Caco-2 (cell line): ENCODE measurements at regions not wholly inside any gene's neighbourhood (a gene's known extent, or its start where the extent isn't known, plus 50 kb on each side); places are given as distances from the start of the nearest gene placed in this dataset.

Experiments used
- BruUV-seq: library from RNA; stranded (reverse); fragments of 400-500 nt; replicated peaks from 2 replicates; lab custom pipeline; 2021; lab: Mats Ljungman, UMichigan
- CTCF ChIA-PET: fragments of 300-600 bp; sonication (Branson Sonifier 250); formaldehyde crosslinking; loops from one replicate; lab custom pipeline; 2022; ENCODE audit warnings: antibody characterized with exemption; lab: Charles Lee
- POLR2A ChIA-PET: fragments of 300-600 bp; sonication (Branson Sonifier 250); formaldehyde crosslinking; loops from one replicate; lab custom pipeline; 2022; ENCODE audit warnings: antibody characterized with exemption; lab: Charles Lee
- DNase-seq, 2 experiments: peaks; one replicate each; pipeline versions ENCODE4 v3.0.0 to v3.0.0-alpha.2; 2020 to 2022
- H3K27me3 ChIP-seq: replicated peaks from 2 replicates; pipeline ENCODE4 v1.6.0; 2011; ENCODE audit warnings: low read length; ENCODE audit not compliant: control insufficient read depth, insufficient read depth
- H3K36me3 ChIP-seq: 2 replicates; pipeline ENCODE4 v1.5.1; 2011; ENCODE audit warnings: low read length; ENCODE audit not compliant: control insufficient read depth, insufficient read depth
- H3K4me1 ChIP-seq: fragments of 250-450 bp; sonication (Bioruptor Pico); 2 replicates; pipeline ENCODE4 v1.5.1; 2020; ENCODE audit warnings: mild to moderate bottlenecking
- H3K4me3 ChIP-seq: 2 replicates; pipeline ENCODE4 v1.5.1; 2011; ENCODE audit warnings: low read depth, mild to moderate bottlenecking, control low read depth, low read length
- H3K9me3 ChIP-seq: fragments of 250-450 bp; sonication (Bioruptor Pico); 2 replicates; pipeline ENCODE4 v1.5.1; 2020; ENCODE audit warnings: mild to moderate bottlenecking, moderate library complexity
- H3K27ac Mint-ChIP-seq: one replicate; pipeline ENCODE4 v1.8.0; 2022; ENCODE audit warnings: mixed read lengths; ENCODE audit not compliant: unreplicated experiment
- H3K27me3 Mint-ChIP-seq: one replicate; pipeline ENCODE4 v1.8.0; 2022; ENCODE audit warnings: mixed read lengths; ENCODE audit not compliant: insufficient read depth, unreplicated experiment
- H3K36me3 Mint-ChIP-seq: one replicate; pipeline ENCODE4 v1.8.0; 2022; ENCODE audit warnings: mild to moderate bottlenecking, mixed read lengths; ENCODE audit not compliant: insufficient read depth, unreplicated experiment
- H3K4me1 Mint-ChIP-seq: one replicate; pipeline ENCODE4 v1.8.0; 2022; ENCODE audit warnings: low read depth, mixed read lengths; ENCODE audit not compliant: unreplicated experiment
- H3K4me3 Mint-ChIP-seq: one replicate; pipeline ENCODE4 v1.8.0; 2022; ENCODE audit warnings: mild to moderate bottlenecking, moderate library complexity, mixed read lengths; ENCODE audit not compliant: unreplicated experiment
- H3K9me3 Mint-ChIP-seq: one replicate; pipeline ENCODE4 v1.8.0; 2022; ENCODE audit warnings: mixed read lengths; ENCODE audit not compliant: unreplicated experiment
- intact Hi-C: fragments of 100-400 bp; cut with micrococcal nuclease; formaldehyde crosslinking; loops from one replicate; pipeline ENCODE4 v1.10.0; 2022; ENCODE audit not compliant: unreplicated experiment
- TF ChIP-seq, protein P1 (sequence below), 2 experiments: fragments of 200-600 bp in 1 of 2; IDR thresholded peaks; 1 replicate in 1 of 2; 2 replicates in 1 of 2; pipeline versions ENCODE4 v1.5.1 to v1.8.0; 2011 to 2022; ENCODE audit warnings: antibody characterized with exemption in 1 of 2, control low read depth in 1 of 2, inconsistent platforms in 1 of 2, low read depth in 1 of 2, low read length in 1 of 2, mild to moderate bottlenecking in 1 of 2, moderate library complexity in 1 of 2; ENCODE audit not compliant: insufficient read depth in 1 of 2, severe bottlenecking in 1 of 2, unreplicated experiment in 1 of 2

DNA sequence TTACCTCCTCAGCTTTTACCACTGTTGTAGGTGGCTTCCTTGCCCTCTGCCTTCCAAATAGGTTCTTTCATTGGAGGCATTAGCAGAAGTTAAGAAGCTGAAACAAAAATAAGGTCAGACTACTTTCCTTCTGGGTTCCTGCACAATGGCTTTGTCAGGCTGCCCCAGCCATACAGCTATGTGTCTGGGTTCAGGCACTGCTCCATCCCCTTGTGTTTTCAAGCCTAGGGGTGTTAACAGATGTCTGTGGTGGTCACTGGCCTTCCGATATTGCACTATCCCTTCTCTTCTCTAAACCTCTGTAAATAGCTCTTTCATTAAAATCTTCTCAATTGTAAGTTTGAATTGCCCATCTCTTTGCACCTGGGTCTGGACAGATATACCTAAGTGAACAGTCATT is 728.9 kb downstream of the SLC16A7 start:
- ChIA-PET CTCF (no interaction called here), POLR2A (no interaction called here)
- Mint-ChIP-seq H3K27ac (no peak overlapping the region), H3K4me1 (no peaks in the 10 kb centered on the region), H3K36me3 (no peaks in the 10 kb centered on the region), H3K27me3 (no peaks in the 10 kb centered on the region), H3K9me3 (no peaks in the 10 kb centered on the region), H3K4me3 (no peak overlapping the region)
- no peak overlapping the region for H3K4me3 ChIP-seq
- H3K36me3 ChIP-seq: no peaks in the 10 kb centered on the region
- no peaks in the 10 kb centered on the region for H3K4me1 ChIP-seq
- intact Hi-C loops: no loop called here
- no peak for DNase-seq
- BruUV-seq: no TSS peak
- H3K27me3 ChIP-seq: no peaks in the 10 kb centered on the region
- TF ChIP-seq, protein P1, sequence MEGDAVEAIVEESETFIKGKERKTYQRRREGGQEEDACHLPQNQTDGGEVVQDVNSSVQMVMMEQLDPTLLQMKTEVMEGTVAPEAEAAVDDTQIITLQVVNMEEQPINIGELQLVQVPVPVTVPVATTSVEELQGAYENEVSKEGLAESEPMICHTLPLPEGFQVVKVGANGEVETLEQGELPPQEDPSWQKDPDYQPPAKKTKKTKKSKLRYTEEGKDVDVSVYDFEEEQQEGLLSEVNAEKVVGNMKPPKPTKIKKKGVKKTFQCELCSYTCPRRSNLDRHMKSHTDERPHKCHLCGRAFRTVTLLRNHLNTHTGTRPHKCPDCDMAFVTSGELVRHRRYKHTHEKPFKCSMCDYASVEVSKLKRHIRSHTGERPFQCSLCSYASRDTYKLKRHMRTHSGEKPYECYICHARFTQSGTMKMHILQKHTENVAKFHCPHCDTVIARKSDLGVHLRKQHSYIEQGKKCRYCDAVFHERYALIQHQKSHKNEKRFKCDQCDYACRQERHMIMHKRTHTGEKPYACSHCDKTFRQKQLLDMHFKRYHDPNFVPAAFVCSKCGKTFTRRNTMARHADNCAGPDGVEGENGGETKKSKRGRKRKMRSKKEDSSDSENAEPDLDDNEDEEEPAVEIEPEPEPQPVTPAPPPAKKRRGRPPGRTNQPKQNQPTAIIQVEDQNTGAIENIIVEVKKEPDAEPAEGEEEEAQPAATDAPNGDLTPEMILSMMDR (IDR thresholded peaks at IDR 0.05; ENCODE audit: insufficient read depth in 1 of 2, low read depth in 1 of 2, low read length in 1 of 2, severe bottlenecking in 1 of 2, unreplicated experiment in 1 of 2): no peak
- no peaks in the 10 kb centered on the region for H3K9me3 ChIP-seq

DNA sequence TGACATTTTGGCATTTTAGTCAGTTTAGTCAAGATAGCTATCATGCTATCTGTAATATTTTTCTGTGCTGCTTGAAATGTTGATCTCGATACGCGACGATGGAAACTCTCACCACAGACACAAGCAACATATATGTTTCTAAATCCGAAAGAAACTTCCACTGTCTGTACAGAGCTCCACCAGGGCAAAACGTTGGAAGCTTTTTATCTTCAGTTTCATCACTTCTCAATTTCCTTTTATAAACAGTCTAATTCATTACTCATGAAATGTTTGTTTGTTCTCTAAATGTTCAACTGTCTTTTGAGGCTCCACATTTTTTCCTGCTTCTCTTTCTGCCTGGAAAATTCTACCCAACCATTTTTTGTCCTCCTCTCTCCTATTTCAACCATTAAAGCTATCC is 737.6 kb downstream of the SLC16A7 start:
- no peaks in the 10 kb centered on the region for H3K4me1 Mint-ChIP-seq
- Histone ChIP-seq H3K36me3 (no peaks in the 10 kb centered on the region), H3K9me3 (no peaks in the 10 kb centered on the region), H3K27me3 (no peaks in the 10 kb centered on the region), H3K4me1 (peaks cover 10% of the 10 kb centered on the region; the same call in 1 of the 2 replicates), H3K4me3 (no peak overlapping the region)
- ChIA-PET CTCF (no interaction called here), POLR2A (no interaction called here)
- H3K4me3 Mint-ChIP-seq: no peak overlapping the region
- H3K9me3 Mint-ChIP-seq: peaks cover 9% of the 10 kb centered on the region
- TF ChIP-seq, protein P1 (IDR thresholded peaks at IDR 0.05; ENCODE audit: insufficient read depth in 1 of 2, low read depth in 1 of 2, low read length in 1 of 2, severe bottlenecking in 1 of 2, unreplicated experiment in 1 of 2): no peak
- no peaks in the 10 kb centered on the region for H3K36me3 Mint-ChIP-seq
- H3K27ac Mint-ChIP-seq: peak overlapping the region; percentile 26
- no peaks in the 10 kb centered on the region for H3K27me3 Mint-ChIP-seq
- DNase-seq: no peak
- intact Hi-C loops: no loop called here
- no TSS peak for BruUV-seq

DNA sequence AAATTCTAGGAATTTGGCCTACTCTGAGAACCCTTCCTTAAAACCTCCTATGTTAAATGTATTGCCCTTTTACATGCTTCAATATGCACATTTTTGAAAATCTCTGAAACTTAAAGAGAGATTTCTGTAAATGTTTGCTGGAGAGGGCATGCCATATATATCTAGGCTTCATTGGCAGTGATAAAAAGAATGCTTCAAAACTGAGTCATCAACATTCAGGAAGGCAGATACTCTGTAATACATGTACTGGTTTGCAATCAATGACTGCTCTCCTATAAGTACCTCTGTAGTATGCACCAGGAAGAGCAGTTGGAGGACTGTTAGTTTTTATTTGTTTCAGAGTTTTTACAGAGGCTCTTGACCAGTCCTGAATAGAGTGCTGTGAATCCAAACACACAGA is 739.9 kb downstream of the SLC16A7 start:
- POLR2A ChIA-PET: no interaction called here
- CTCF ChIA-PET: no interaction called here

More for the DNA sequence above, 739.9 kb downstream of the SLC16A7 start:
- no peaks in the 10 kb centered on the region for H3K4me1 Mint-ChIP-seq
- DNase-seq: no peak
- BruUV-seq: no TSS peak
- no peaks in the 10 kb centered on the region for H3K9me3 ChIP-seq
- H3K4me1 ChIP-seq: peaks cover 10% of the 10 kb centered on the region; the same call in 1 of the 2 replicates
- H3K9me3 Mint-ChIP-seq: peaks cover 9% of the 10 kb centered on the region
- no peaks in the 10 kb centered on the region for H3K27me3 ChIP-seq
- no peak overlapping the region for H3K4me3 ChIP-seq
- TF ChIP-seq, protein P1 (IDR thresholded peaks at IDR 0.05; ENCODE audit: insufficient read depth in 1 of 2, low read depth in 1 of 2, low read length in 1 of 2, severe bottlenecking in 1 of 2, unreplicated experiment in 1 of 2): no peak
- H3K36me3 ChIP-seq: no peaks in the 10 kb centered on the region
- H3K27ac Mint-ChIP-seq: no peak overlapping the region
- H3K27me3 Mint-ChIP-seq: no peaks in the 10 kb centered on the region
- H3K36me3 Mint-ChIP-seq: no peaks in the 10 kb centered on the region
- intact Hi-C loops: no loop called here
- no peak overlapping the region for H3K4me3 Mint-ChIP-seq
